Neural cell (in vitro differentiated cells): ENCODE measurements at regions not wholly inside any gene's neighbourhood (a gene's known extent, or its start where the extent isn't known, plus 50 kb on each side); places are given as distances from the start of the nearest gene placed in this dataset.

Experiments used
- H2AFZ ChIP-seq: fragments of 200-600, 300-800 bp; sonication (generic), shearing (Covaris generic); 2 replicates; pipeline ENCODE4 v1.6.0; 2014; ENCODE audit warnings: low read depth, mild to moderate bottlenecking, antibody characterized with exemption, low read length, moderate library complexity
- H3F3A ChIP-seq: fragments of 200-600 bp; shearing (Covaris generic); 2 replicates; pipeline ENCODE4 v1.6.1; 2016; ENCODE audit warnings: mild to moderate bottlenecking, moderate library complexity, mixed read lengths, antibody characterized with exemption, low read length; ENCODE audit not compliant: insufficient read depth, poor library complexity, severe bottlenecking
- H3K27ac ChIP-seq: fragments of 200-600, 300-800 bp; sonication (generic), shearing (Covaris generic); 2 replicates; pipeline ENCODE4 v1.5.1; 2014; ENCODE audit warnings: mild to moderate bottlenecking, low read length, moderate library complexity
- H3K27me3 ChIP-seq: fragments of 300-800, 200-600 bp; sonication (generic), shearing (Covaris generic); 2 replicates; pipeline ENCODE4 v1.6.0; 2014; ENCODE audit warnings: mild to moderate bottlenecking, low read depth, low read length, moderate library complexity; ENCODE audit not compliant: insufficient read depth
- H3K36me3 ChIP-seq: fragments of 300-800, 200-600 bp; sonication (generic), shearing (Covaris generic); 2 replicates; pipeline ENCODE4 v1.5.1; 2014; ENCODE audit warnings: mild to moderate bottlenecking, antibody characterized with exemption, low read length, moderate library complexity; ENCODE audit not compliant: insufficient read depth
- H3K4me2 ChIP-seq: fragments of 300-800, 200-600 bp; sonication (generic), shearing (Covaris generic); 2 replicates; pipeline ENCODE4 v1.6.0; 2014; ENCODE audit warnings: mild to moderate bottlenecking, low read length
- H3K4me3 ChIP-seq: fragments of 300-800, 200-600 bp; sonication (generic), shearing (Covaris generic); 2 replicates; pipeline ENCODE4 v1.5.1; 2014; ENCODE audit warnings: mild to moderate bottlenecking, low read length, moderate library complexity
- H3K79me2 ChIP-seq: fragments of 200-600 bp; shearing (Covaris generic); replicated peaks from 2 replicates; pipeline ENCODE4 v1.6.0; 2014; ENCODE audit warnings: mild to moderate bottlenecking, low read length, moderate library complexity; ENCODE audit not compliant: insufficient read depth
- H3K9ac ChIP-seq: fragments of 300-800, 200-600 bp; sonication (generic), shearing (Covaris generic); 2 replicates; pipeline ENCODE4 v1.6.1; 2016; ENCODE audit warnings: mild to moderate bottlenecking, low read length, mixed read lengths
- H3K9me2 ChIP-seq: fragments of 200-600 bp; shearing (Covaris generic); 2 replicates; pipeline ENCODE4 v1.6.1; 2016; ENCODE audit warnings: mild to moderate bottlenecking, low read length, mixed read lengths; ENCODE audit not compliant: insufficient read depth
- H3K9me3 ChIP-seq: fragments of 200-600, 300-800 bp; sonication (generic), shearing (Covaris generic); 2 replicates; pipeline ENCODE4 v1.6.1; 2016; ENCODE audit warnings: mild to moderate bottlenecking, mixed run types, low read length, moderate library complexity, mixed read lengths
- H4K20me1 ChIP-seq: fragments of 200-600 bp; shearing (Covaris generic); 2 replicates; pipeline ENCODE4 v1.6.1; 2016; ENCODE audit warnings: mild to moderate bottlenecking, mixed run types; ENCODE audit not compliant: insufficient read depth
- CTCF ChIP-seq: fragments of 450-650 bp; IDR thresholded peaks from 2 replicates; pipeline ENCODE4 v1.5.1; 2014; ENCODE audit warnings: antibody characterized with exemption, mild to moderate bottlenecking, moderate library complexity; ENCODE audit not compliant: poor library complexity, severe bottlenecking
- EP300 ChIP-seq: fragments of 450-650 bp; conservative IDR thresholded peaks from 2 replicates; pipeline ENCODE4 v1.6.1; 2014; ENCODE audit warnings: antibody characterized with exemption, mild to moderate bottlenecking, moderate library complexity; ENCODE audit not compliant: poor library complexity, severe bottlenecking
- EZH2 ChIP-seq: fragments of 200-600, 300-800 bp; shearing (Covaris generic), sonication (generic); IDR thresholded peaks from 2 replicates; pipeline ENCODE4 v1.6.1; 2014; ENCODE audit warnings: antibody characterized with exemption, low read length, borderline replicate concordance, mild to moderate bottlenecking; ENCODE audit not compliant: insufficient read depth, poor library complexity, severe bottlenecking
- MXI1 ChIP-seq: fragments of 450-650 bp; conservative IDR thresholded peaks from 2 replicates; pipeline ENCODE4 v1.6.1; 2014; ENCODE audit warnings: antibody characterized with exemption, mild to moderate bottlenecking; ENCODE audit not compliant: poor library complexity, severe bottlenecking
- POLR2AphosphoS5 ChIP-seq: IDR thresholded peaks from 2 replicates; pipeline ENCODE4 v1.6.1; 2012
- RAD21 ChIP-seq: fragments of 450-650 bp; conservative IDR thresholded peaks from 2 replicates; pipeline ENCODE4 v1.6.1; 2014; ENCODE audit warnings: antibody characterized with exemption, mild to moderate bottlenecking, moderate library complexity
- REST ChIP-seq: IDR thresholded peaks from 2 replicates; pipeline ENCODE4 v1.6.1; 2012; ENCODE audit warnings: borderline replicate concordance
- SMC3 ChIP-seq: fragments of 450-650 bp; conservative IDR thresholded peaks from 2 replicates; pipeline ENCODE4 v1.6.1; 2014; ENCODE audit warnings: antibody characterized with exemption, mild to moderate bottlenecking, moderate library complexity; ENCODE audit not compliant: poor library complexity
- TAF1 ChIP-seq: IDR thresholded peaks from 2 replicates; pipeline ENCODE4 v1.6.1; 2012; ENCODE audit warnings: low read depth

- no peaks in the 10 kb centered on the region for H3F3A ChIP-seq
- H3K4me2 ChIP-seq, result no peak overlapping the region
- no peak overlapping the region for H2AFZ ChIP-seq
- H3K27ac ChIP-seq, result no peak overlapping the region
- H3K9me3 ChIP-seq, result no peaks in the 10 kb centered on the region
- no peaks in the 10 kb centered on the region for H3K36me3 ChIP-seq
- no peaks in the 10 kb centered on the region for H3K27me3 ChIP-seq
- no peaks in the 10 kb centered on the region for H4K20me1 ChIP-seq
- no peak overlapping the region for H3K4me3 ChIP-seq
- TF ChIP-seq POLR2AphosphoS5 (no peak), MXI1 (no peak), SMC3 (no peak), REST (no peak), EZH2 (no peak), TAF1 (no peak), CTCF (no peak), RAD21 (no peak), EP300 (no peak)
- H3K79me2 ChIP-seq, result no peaks in the 10 kb centered on the region
- no peak overlapping the region for H3K9ac ChIP-seq
- H3K9me2 ChIP-seq, result no peaks in the 10 kb centered on the region
Measured at GRCh38 chr22:48902983-48903650, 924.6 kb downstream of the BRD1 start.

GRCh38 chr22:48902001-48902869 lies 925.4 kb downstream of the BRD1 start:
- no peak overlapping the region for H2AFZ ChIP-seq
- H3K36me3 ChIP-seq, result no peaks in the 10 kb centered on the region
- no peaks in the 10 kb centered on the region for H3K27me3 ChIP-seq
- H3F3A ChIP-seq, result no peaks in the 10 kb centered on the region
- H3K4me3 ChIP-seq, result no peak overlapping the region
- TF ChIP-seq EZH2 (no peak), MXI1 (no peak), EP300 (no peak), REST (no peak), RAD21 (no peak), TAF1 (no peak), SMC3 (no peak), POLR2AphosphoS5 (no peak), CTCF (no peak)
- no peaks in the 10 kb centered on the region for H4K20me1 ChIP-seq
- no peaks in the 10 kb centered on the region for H3K9me3 ChIP-seq
- no peak overlapping the region for H3K4me2 ChIP-seq
- H3K9ac ChIP-seq, result no peak overlapping the region
- H3K79me2 ChIP-seq, result no peaks in the 10 kb centered on the region
- no peaks in the 10 kb centered on the region for H3K9me2 ChIP-seq
- no peak overlapping the region for H3K27ac ChIP-seq
